Neural cell (in vitro differentiated cells): ENCODE measurements at regions not wholly inside any gene's neighbourhood (a gene's known extent, or its start where the extent isn't known, plus 50 kb on each side); places are given as distances from the start of the nearest gene placed in this dataset.

Experiments
- H2AFZ ChIP-seq: fragments of 200-600, 300-800 bp; sonication (generic), shearing (Covaris generic); 2 replicates; pipeline ENCODE4 v1.6.0; 2014; ENCODE audit warnings: low read depth, mild to moderate bottlenecking, antibody characterized with exemption, low read length, moderate library complexity
- H3F3A ChIP-seq: fragments of 200-600 bp; shearing (Covaris generic); 2 replicates; pipeline ENCODE4 v1.6.1; 2016; ENCODE audit warnings: mild to moderate bottlenecking, moderate library complexity, mixed read lengths, antibody characterized with exemption, low read length; ENCODE audit not compliant: insufficient read depth, poor library complexity, severe bottlenecking
- H3K27ac ChIP-seq: fragments of 200-600, 300-800 bp; sonication (generic), shearing (Covaris generic); 2 replicates; pipeline ENCODE4 v1.5.1; 2014; ENCODE audit warnings: mild to moderate bottlenecking, low read length, moderate library complexity
- H3K27me3 ChIP-seq: fragments of 300-800, 200-600 bp; sonication (generic), shearing (Covaris generic); 2 replicates; pipeline ENCODE4 v1.6.0; 2014; ENCODE audit warnings: mild to moderate bottlenecking, low read depth, low read length, moderate library complexity; ENCODE audit not compliant: insufficient read depth
- H3K36me3 ChIP-seq: fragments of 300-800, 200-600 bp; sonication (generic), shearing (Covaris generic); 2 replicates; pipeline ENCODE4 v1.5.1; 2014; ENCODE audit warnings: mild to moderate bottlenecking, antibody characterized with exemption, low read length, moderate library complexity; ENCODE audit not compliant: insufficient read depth
- H3K4me2 ChIP-seq: fragments of 300-800, 200-600 bp; sonication (generic), shearing (Covaris generic); 2 replicates; pipeline ENCODE4 v1.6.0; 2014; ENCODE audit warnings: mild to moderate bottlenecking, low read length
- H3K4me3 ChIP-seq: fragments of 300-800, 200-600 bp; sonication (generic), shearing (Covaris generic); 2 replicates; pipeline ENCODE4 v1.5.1; 2014; ENCODE audit warnings: mild to moderate bottlenecking, low read length, moderate library complexity
- H3K79me2 ChIP-seq: fragments of 200-600 bp; shearing (Covaris generic); replicated peaks from 2 replicates; pipeline ENCODE4 v1.6.0; 2014; ENCODE audit warnings: mild to moderate bottlenecking, low read length, moderate library complexity; ENCODE audit not compliant: insufficient read depth
- H3K9ac ChIP-seq: fragments of 300-800, 200-600 bp; sonication (generic), shearing (Covaris generic); 2 replicates; pipeline ENCODE4 v1.6.1; 2016; ENCODE audit warnings: mild to moderate bottlenecking, low read length, mixed read lengths
- H3K9me2 ChIP-seq: fragments of 200-600 bp; shearing (Covaris generic); 2 replicates; pipeline ENCODE4 v1.6.1; 2016; ENCODE audit warnings: mild to moderate bottlenecking, low read length, mixed read lengths; ENCODE audit not compliant: insufficient read depth
- H3K9me3 ChIP-seq: fragments of 200-600, 300-800 bp; sonication (generic), shearing (Covaris generic); 2 replicates; pipeline ENCODE4 v1.6.1; 2016; ENCODE audit warnings: mild to moderate bottlenecking, mixed run types, low read length, moderate library complexity, mixed read lengths
- H4K20me1 ChIP-seq: fragments of 200-600 bp; shearing (Covaris generic); 2 replicates; pipeline ENCODE4 v1.6.1; 2016; ENCODE audit warnings: mild to moderate bottlenecking, mixed run types; ENCODE audit not compliant: insufficient read depth
- CTCF ChIP-seq: fragments of 450-650 bp; IDR thresholded peaks from 2 replicates; pipeline ENCODE4 v1.5.1; 2014; ENCODE audit warnings: antibody characterized with exemption, mild to moderate bottlenecking, moderate library complexity; ENCODE audit not compliant: poor library complexity, severe bottlenecking
- EP300 ChIP-seq: fragments of 450-650 bp; conservative IDR thresholded peaks from 2 replicates; pipeline ENCODE4 v1.6.1; 2014; ENCODE audit warnings: antibody characterized with exemption, mild to moderate bottlenecking, moderate library complexity; ENCODE audit not compliant: poor library complexity, severe bottlenecking
- EZH2 ChIP-seq: fragments of 200-600, 300-800 bp; shearing (Covaris generic), sonication (generic); IDR thresholded peaks from 2 replicates; pipeline ENCODE4 v1.6.1; 2014; ENCODE audit warnings: antibody characterized with exemption, low read length, borderline replicate concordance, mild to moderate bottlenecking; ENCODE audit not compliant: insufficient read depth, poor library complexity, severe bottlenecking
- MXI1 ChIP-seq: fragments of 450-650 bp; conservative IDR thresholded peaks from 2 replicates; pipeline ENCODE4 v1.6.1; 2014; ENCODE audit warnings: antibody characterized with exemption, mild to moderate bottlenecking; ENCODE audit not compliant: poor library complexity, severe bottlenecking
- POLR2AphosphoS5 ChIP-seq: IDR thresholded peaks from 2 replicates; pipeline ENCODE4 v1.6.1; 2012
- RAD21 ChIP-seq: fragments of 450-650 bp; conservative IDR thresholded peaks from 2 replicates; pipeline ENCODE4 v1.6.1; 2014; ENCODE audit warnings: antibody characterized with exemption, mild to moderate bottlenecking, moderate library complexity
- SMC3 ChIP-seq: fragments of 450-650 bp; conservative IDR thresholded peaks from 2 replicates; pipeline ENCODE4 v1.6.1; 2014; ENCODE audit warnings: antibody characterized with exemption, mild to moderate bottlenecking, moderate library complexity; ENCODE audit not compliant: poor library complexity
- TAF1 ChIP-seq: IDR thresholded peaks from 2 replicates; pipeline ENCODE4 v1.6.1; 2012; ENCODE audit warnings: low read depth
- TF ChIP-seq, protein P1 (sequence below): IDR thresholded peaks from 2 replicates; pipeline ENCODE4 v1.6.1; 2012; ENCODE audit warnings: borderline replicate concordance

DNA sequence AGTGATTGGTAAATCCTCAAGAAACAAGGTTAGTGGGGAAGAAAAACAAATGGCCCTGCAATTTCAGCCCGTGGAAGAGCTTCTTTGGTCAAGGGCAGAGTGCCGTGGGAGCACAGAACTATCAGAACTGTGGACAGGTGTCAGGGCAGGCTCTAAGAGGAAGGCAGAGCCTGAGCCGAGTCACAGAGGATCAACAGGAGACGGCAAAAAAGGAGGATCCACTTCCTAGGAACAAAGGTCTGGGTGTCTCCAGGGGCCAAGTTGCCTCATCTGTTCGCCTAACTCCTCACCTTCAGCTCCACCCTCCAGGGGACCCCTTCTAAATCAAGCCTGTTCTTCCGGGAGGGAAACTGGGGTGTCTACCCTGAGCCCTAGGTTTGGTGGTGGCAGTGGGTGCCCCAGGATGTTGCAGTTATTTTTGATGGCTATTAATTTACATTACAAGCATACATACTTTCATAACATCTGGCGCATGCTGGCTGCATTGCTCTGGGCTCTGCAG is 88.0 kb downstream of the FEM1C start:
- Histone ChIP-seq H3K4me3 (no peak overlapping the region), H3K79me2 (no peaks in the 10 kb centered on the region), H3K9me2 (no peaks in the 10 kb centered on the region), H3K27ac (no peak overlapping the region), H3K36me3 (no peaks in the 10 kb centered on the region), H4K20me1 (no peaks in the 10 kb centered on the region), H3K4me2 (no peak overlapping the region), H3K9me3 (no peaks in the 10 kb centered on the region), H3K27me3 (no peaks in the 10 kb centered on the region), H3F3A (no peaks in the 10 kb centered on the region), H2AFZ (no peak overlapping the region), H3K9ac (no peak overlapping the region)
- TF ChIP-seq, protein P1, sequence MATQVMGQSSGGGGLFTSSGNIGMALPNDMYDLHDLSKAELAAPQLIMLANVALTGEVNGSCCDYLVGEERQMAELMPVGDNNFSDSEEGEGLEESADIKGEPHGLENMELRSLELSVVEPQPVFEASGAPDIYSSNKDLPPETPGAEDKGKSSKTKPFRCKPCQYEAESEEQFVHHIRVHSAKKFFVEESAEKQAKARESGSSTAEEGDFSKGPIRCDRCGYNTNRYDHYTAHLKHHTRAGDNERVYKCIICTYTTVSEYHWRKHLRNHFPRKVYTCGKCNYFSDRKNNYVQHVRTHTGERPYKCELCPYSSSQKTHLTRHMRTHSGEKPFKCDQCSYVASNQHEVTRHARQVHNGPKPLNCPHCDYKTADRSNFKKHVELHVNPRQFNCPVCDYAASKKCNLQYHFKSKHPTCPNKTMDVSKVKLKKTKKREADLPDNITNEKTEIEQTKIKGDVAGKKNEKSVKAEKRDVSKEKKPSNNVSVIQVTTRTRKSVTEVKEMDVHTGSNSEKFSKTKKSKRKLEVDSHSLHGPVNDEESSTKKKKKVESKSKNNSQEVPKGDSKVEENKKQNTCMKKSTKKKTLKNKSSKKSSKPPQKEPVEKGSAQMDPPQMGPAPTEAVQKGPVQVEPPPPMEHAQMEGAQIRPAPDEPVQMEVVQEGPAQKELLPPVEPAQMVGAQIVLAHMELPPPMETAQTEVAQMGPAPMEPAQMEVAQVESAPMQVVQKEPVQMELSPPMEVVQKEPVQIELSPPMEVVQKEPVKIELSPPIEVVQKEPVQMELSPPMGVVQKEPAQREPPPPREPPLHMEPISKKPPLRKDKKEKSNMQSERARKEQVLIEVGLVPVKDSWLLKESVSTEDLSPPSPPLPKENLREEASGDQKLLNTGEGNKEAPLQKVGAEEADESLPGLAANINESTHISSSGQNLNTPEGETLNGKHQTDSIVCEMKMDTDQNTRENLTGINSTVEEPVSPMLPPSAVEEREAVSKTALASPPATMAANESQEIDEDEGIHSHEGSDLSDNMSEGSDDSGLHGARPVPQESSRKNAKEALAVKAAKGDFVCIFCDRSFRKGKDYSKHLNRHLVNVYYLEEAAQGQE: no peak

DNA sequence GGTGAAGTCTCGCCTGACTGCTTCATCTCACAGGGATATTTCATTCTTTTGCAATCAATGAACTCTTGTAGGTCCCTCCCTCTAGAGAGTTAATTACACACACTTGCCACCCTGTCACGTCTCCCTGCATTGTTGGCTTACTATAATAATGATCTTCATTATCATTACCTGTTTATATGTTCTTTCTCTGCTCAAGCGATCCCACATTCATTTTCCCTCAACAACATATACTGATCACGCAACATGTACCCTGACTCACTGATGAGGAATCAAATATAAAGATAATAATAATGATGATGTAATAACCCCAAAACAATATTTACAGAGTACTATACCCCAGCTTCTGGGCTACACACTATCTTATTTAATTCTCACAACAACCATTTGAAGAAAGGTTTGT is 88.5 kb downstream of the FEM1C start:
- no peak overlapping the region for H3K4me2 ChIP-seq

More for the DNA sequence above, 88.5 kb downstream of the FEM1C start:
- H3K36me3 ChIP-seq: no peaks in the 10 kb centered on the region
- no peaks in the 10 kb centered on the region for H3K79me2 ChIP-seq
- H3K4me3 ChIP-seq: no peak overlapping the region
- no peaks in the 10 kb centered on the region for H3K9me3 ChIP-seq
- no peaks in the 10 kb centered on the region for H4K20me1 ChIP-seq
- H3K27ac ChIP-seq: no peak overlapping the region
- no peak overlapping the region for H2AFZ ChIP-seq
- no peaks in the 10 kb centered on the region for H3K27me3 ChIP-seq
- no peaks in the 10 kb centered on the region for H3F3A ChIP-seq
- H3K9ac ChIP-seq: no peak overlapping the region
- TF ChIP-seq SMC3: no peak
- TF ChIP-seq RAD21: no peak
- no peak for TF ChIP-seq EP300
- no peak for TF ChIP-seq EZH2
- TF ChIP-seq MXI1: no peak
- TF ChIP-seq POLR2AphosphoS5: no peak
- TF ChIP-seq, protein P1: no peak
- no peak for TF ChIP-seq TAF1
- TF ChIP-seq CTCF: no peak
- no peaks in the 10 kb centered on the region for H3K9me2 ChIP-seq
